Mesenchymal stem cell (in vitro differentiated cells and primary cell): ENCODE measurements at regions not wholly inside any gene's neighbourhood (a gene's known extent, or its start where the extent isn't known, plus 50 kb on each side); places are given as distances from the start of the nearest gene placed in this dataset.

Source experiments
- DNase-seq: peaks from one replicate; pipeline ENCODE4 v3.0.0-alpha.2; 2013
- H2AFZ ChIP-seq: one replicate; pipeline ENCODE4 v1.6.1; 2013; ENCODE audit warnings: low read depth, mild to moderate bottlenecking, control low read depth, inconsistent platforms, low read length, moderate library complexity
- H2AK5ac ChIP-seq: 2 replicates; pipeline ENCODE4 v1.6.1; 2013; ENCODE audit warnings: low read length, moderate library complexity, mild to moderate bottlenecking, inconsistent platforms; ENCODE audit not compliant: severe bottlenecking
- H2BK120ac ChIP-seq: one replicate; pipeline ENCODE4 v1.6.1; 2013; ENCODE audit warnings: low read depth, mild to moderate bottlenecking, inconsistent platforms, low read length, moderate library complexity
- H2BK12ac ChIP-seq, 2 experiments: one replicate each; pipeline ENCODE4 v1.6.1; 2013; ENCODE audit warnings: inconsistent platforms in 2 of 2, low read length in 2 of 2, mild to moderate bottlenecking in 2 of 2, moderate library complexity in 2 of 2, control low read depth in 1 of 2
- H2BK15ac ChIP-seq: one replicate; pipeline ENCODE4 v1.6.1; 2013; ENCODE audit warnings: mild to moderate bottlenecking, low read depth, inconsistent platforms; ENCODE audit not compliant: poor library complexity, severe bottlenecking
- H2BK5ac ChIP-seq: 2 replicates; pipeline ENCODE4 v1.6.1; 2013; ENCODE audit warnings: low read depth, mild to moderate bottlenecking, low read length, control low read depth, inconsistent platforms; ENCODE audit not compliant: poor library complexity, severe bottlenecking
- H3K14ac ChIP-seq, 2 experiments: one replicate each; pipeline ENCODE4 v1.6.1; 2013; ENCODE audit warnings: inconsistent platforms in 2 of 2, low read length in 2 of 2, control low read depth in 1 of 2, mild to moderate bottlenecking in 1 of 2, moderate library complexity in 1 of 2
- H3K18ac ChIP-seq, 2 experiments: one replicate each; pipeline ENCODE4 v1.6.1; 2013; ENCODE audit warnings: inconsistent platforms in 2 of 2, low read length in 2 of 2, control low read depth in 1 of 2, low read depth in 1 of 2, mild to moderate bottlenecking in 1 of 2
- H3K23ac ChIP-seq, 2 experiments: one replicate each; pipeline ENCODE4 v1.6.1; 2013; ENCODE audit warnings: inconsistent platforms in 2 of 2, low read length in 2 of 2, mild to moderate bottlenecking in 2 of 2, moderate library complexity in 2 of 2, control low read depth in 1 of 2
- H3K27ac ChIP-seq: 2 replicates; pipeline ENCODE4 v1.5.1; 2013; ENCODE audit warnings: mild to moderate bottlenecking, moderate library complexity, low read length, control low read depth, inconsistent platforms; ENCODE audit not compliant: poor library complexity, severe bottlenecking
- H3K27me3 ChIP-seq, 2 experiments: 2 replicates each; pipeline versions ENCODE4 v1.6.1 to v1.7.0; 2013; ENCODE audit warnings: low read length in 2 of 2, mild to moderate bottlenecking in 2 of 2, moderate library complexity in 2 of 2, control low read depth in 1 of 2, inconsistent platforms in 1 of 2; ENCODE audit not compliant: control insufficient read depth in 1 of 2, insufficient read depth in 1 of 2
- H3K36me3 ChIP-seq, 2 experiments: 2 replicates each; pipeline versions ENCODE4 v1.6.1 to v1.7.0; 2013; ENCODE audit warnings: low read length in 2 of 2, control low read depth in 1 of 2, inconsistent platforms in 1 of 2, low read depth in 1 of 2, mild to moderate bottlenecking in 1 of 2; ENCODE audit not compliant: insufficient read depth in 2 of 2, control insufficient read depth in 1 of 2
- H3K4ac ChIP-seq, 2 experiments: one replicate each; pipeline ENCODE4 v1.6.1; 2013; ENCODE audit warnings: inconsistent platforms in 2 of 2, low read length in 2 of 2, mild to moderate bottlenecking in 2 of 2, moderate library complexity in 2 of 2, control low read depth in 1 of 2, low read depth in 1 of 2
- H3K4me1 ChIP-seq: 2 replicates; pipeline ENCODE4 v1.6.1; 2013; ENCODE audit warnings: low read depth, low read length, control low read depth; ENCODE audit not compliant: control insufficient read depth, insufficient read depth
- H3K4me2 ChIP-seq: 2 replicates; pipeline ENCODE4 v1.6.1; 2013; ENCODE audit warnings: low read length, mild to moderate bottlenecking, inconsistent platforms; ENCODE audit not compliant: poor library complexity, severe bottlenecking
- H3K4me3 ChIP-seq, 2 experiments: 2 replicates each; pipeline versions ENCODE4 v1.5.1 to v1.7.0; 2013; ENCODE audit warnings: low read length in 2 of 2, mild to moderate bottlenecking in 2 of 2, control low read depth in 1 of 2, low read depth in 1 of 2; ENCODE audit not compliant: insufficient read depth in 1 of 2
- H3K79me1 ChIP-seq: replicated peaks from 2 replicates; pipeline ENCODE4 v1.6.1; 2013; ENCODE audit warnings: mild to moderate bottlenecking, control low read depth, low read length, inconsistent platforms; ENCODE audit not compliant: poor library complexity, severe bottlenecking
- H3K9ac ChIP-seq: 2 replicates; pipeline ENCODE4 v1.7.0; 2013; ENCODE audit warnings: mild to moderate bottlenecking, low read length, moderate library complexity
- H3K9me3 ChIP-seq: 2 replicates; pipeline ENCODE4 v1.7.0; 2013; ENCODE audit warnings: mild to moderate bottlenecking, low read length; ENCODE audit not compliant: control insufficient read depth
- H4K8ac ChIP-seq: one replicate; pipeline ENCODE4 v1.6.1; 2013; ENCODE audit warnings: inconsistent platforms, mild to moderate bottlenecking, low read length, moderate library complexity
- H4K91ac ChIP-seq: one replicate; pipeline ENCODE4 v1.6.1; 2013; ENCODE audit warnings: mild to moderate bottlenecking, low read length, inconsistent platforms
- WGBS: methylation state at CpG from one replicate; pipeline ENCODE4 v1.1.7; 2013; ENCODE audit warnings: mixed read lengths; 5-methylcytosine and 5-hydroxymethylcytosine counted together

GRCh38 chr2:65920659-65921058, 488.3 kb upstream of the SPRED2 start:
- no peaks in the 10 kb centered on the region for H3K36me3 ChIP-seq
- no peak overlapping the region for H3K18ac ChIP-seq
- no peak overlapping the region for H3K4me2 ChIP-seq
- H2AFZ ChIP-seq, result no peak overlapping the region
- no peak overlapping the region for H3K9ac ChIP-seq
- no peak overlapping the region for H3K27ac ChIP-seq
- no peak overlapping the region for H3K4me3 ChIP-seq
- H3K79me1 ChIP-seq, result no peaks in the 10 kb centered on the region
- H2BK15ac ChIP-seq, result no peak overlapping the region
- DNase-seq, result no peak
- no peaks in the 10 kb centered on the region for H3K9me3 ChIP-seq
- no peak overlapping the region for H4K91ac ChIP-seq
- no peak overlapping the region for H3K4ac ChIP-seq
- no peaks in the 10 kb centered on the region for H3K4me1 ChIP-seq
- H2BK5ac ChIP-seq, result no peak overlapping the region
- WGBS, result 88% methylated on average over 6 of the region's 6 CpGs
- no peaks in the 10 kb centered on the region for H3K27me3 ChIP-seq
- no peak overlapping the region for H3K23ac ChIP-seq
- H2BK120ac ChIP-seq, result no peak overlapping the region
- H4K8ac ChIP-seq, result no peak overlapping the region
- no peak overlapping the region for H2BK12ac ChIP-seq
- no peak overlapping the region for H2AK5ac ChIP-seq
- H3K14ac ChIP-seq, result no peak overlapping the region

- Histone ChIP-seq H3K9ac (no peak overlapping the region), H4K91ac (no peak overlapping the region), H3K9me3 (no peaks in the 10 kb centered on the region), H3K79me1 (no peaks in the 10 kb centered on the region), H2BK120ac (no peak overlapping the region), H3K36me3 (no peaks in the 10 kb centered on the region), H2BK12ac (no peak overlapping the region), H3K4me1 (no peaks in the 10 kb centered on the region), H2BK15ac (no peak overlapping the region), H3K23ac (no peak overlapping the region), H3K27ac (no peak overlapping the region), H2AK5ac (no peak overlapping the region), H2BK5ac (no peak overlapping the region), H4K8ac (no peak overlapping the region), H3K4ac (no peak overlapping the region), H2AFZ (no peak overlapping the region), H3K18ac (no peak overlapping the region), H3K27me3 (no peaks in the 10 kb centered on the region), H3K14ac (no peak overlapping the region), H3K4me3 (no peak overlapping the region), H3K4me2 (no peak overlapping the region)
- DNase-seq, result no peak
- whole genome bisulfite sequencing, result 85% methylated on average over 5 of the region's 7 CpGs
These were observed 487.3 kb upstream of the SPRED2 start for GRCh38 chr2:65919550-65920188.

- WGBS, result 64% methylated on average over 3 of the region's 3 CpGs
- H2BK120ac ChIP-seq, result no peak overlapping the region
These were observed 486.4 kb upstream of the SPRED2 start for GRCh38 chr2:65918760-65919187.

GRCh38 chr2:65917986-65918385, 485.6 kb upstream of the SPRED2 start:
- Histone ChIP-seq H3K27me3 (no peaks in the 10 kb centered on the region), H2BK12ac (no peak overlapping the region), H2BK15ac (no peak overlapping the region), H3K27ac (no peak overlapping the region), H3K23ac (no peak overlapping the region), H3K79me1 (no peaks in the 10 kb centered on the region), H3K18ac (no peak overlapping the region), H3K4me3 (no peak overlapping the region), H3K4me1 (no peaks in the 10 kb centered on the region), H2BK5ac (no peak overlapping the region), H2AFZ (no peak overlapping the region), H3K36me3 (no peaks in the 10 kb centered on the region), H3K14ac (no peak overlapping the region), H3K4me2 (no peak overlapping the region), H2BK120ac (no peak overlapping the region), H4K8ac (no peak overlapping the region), H4K91ac (no peak overlapping the region), H3K9ac (no peak overlapping the region), H3K4ac (no peak overlapping the region), H3K9me3 (no peaks in the 10 kb centered on the region), H2AK5ac (no peak overlapping the region)
- no peak for DNase-seq
- WGBS, result 90% methylated on average over 2 of the region's 2 CpGs

More at GRCh38 chr2:65918760-65919187, 486.4 kb upstream of the SPRED2 start:
- H3K79me1 ChIP-seq, result no peaks in the 10 kb centered on the region
- no peak overlapping the region for H4K91ac ChIP-seq
- H2AK5ac ChIP-seq, result no peak overlapping the region
- H3K4me2 ChIP-seq, result no peak overlapping the region
- H3K9me3 ChIP-seq, result no peaks in the 10 kb centered on the region
- H2BK5ac ChIP-seq, result no peak overlapping the region
- H2BK12ac ChIP-seq, result no peak overlapping the region
- no peaks in the 10 kb centered on the region for H3K4me1 ChIP-seq
- no peak overlapping the region for H3K27ac ChIP-seq
- H2AFZ ChIP-seq, result no peak overlapping the region
- H3K4me3 ChIP-seq, result no peak overlapping the region
- no peak overlapping the region for H3K9ac ChIP-seq
- H3K4ac ChIP-seq, result no peak overlapping the region
- no peak overlapping the region for H3K23ac ChIP-seq
- H4K8ac ChIP-seq, result no peak overlapping the region
- H2BK15ac ChIP-seq, result no peak overlapping the region
- no peak overlapping the region for H3K18ac ChIP-seq
- H3K27me3 ChIP-seq, result no peaks in the 10 kb centered on the region
- H3K14ac ChIP-seq, result no peak overlapping the region
- no peaks in the 10 kb centered on the region for H3K36me3 ChIP-seq
- DNase-seq, result no peak
